GM18907 (cell line): ENCODE measurements at regions not wholly inside any gene's neighbourhood (a gene's known extent, or its start where the extent isn't known, plus 50 kb on each side); places are given as distances from the start of the nearest gene placed in this dataset.

Experiments
- ATAC-seq: cut with Tn5 transposase; IDR thresholded peaks from one replicate; pipeline ENCODE4 v1.9.1; 2021; ENCODE audit warnings: mild to moderate bottlenecking, moderate library complexity; ENCODE audit not compliant: unreplicated experiment

DNA sequence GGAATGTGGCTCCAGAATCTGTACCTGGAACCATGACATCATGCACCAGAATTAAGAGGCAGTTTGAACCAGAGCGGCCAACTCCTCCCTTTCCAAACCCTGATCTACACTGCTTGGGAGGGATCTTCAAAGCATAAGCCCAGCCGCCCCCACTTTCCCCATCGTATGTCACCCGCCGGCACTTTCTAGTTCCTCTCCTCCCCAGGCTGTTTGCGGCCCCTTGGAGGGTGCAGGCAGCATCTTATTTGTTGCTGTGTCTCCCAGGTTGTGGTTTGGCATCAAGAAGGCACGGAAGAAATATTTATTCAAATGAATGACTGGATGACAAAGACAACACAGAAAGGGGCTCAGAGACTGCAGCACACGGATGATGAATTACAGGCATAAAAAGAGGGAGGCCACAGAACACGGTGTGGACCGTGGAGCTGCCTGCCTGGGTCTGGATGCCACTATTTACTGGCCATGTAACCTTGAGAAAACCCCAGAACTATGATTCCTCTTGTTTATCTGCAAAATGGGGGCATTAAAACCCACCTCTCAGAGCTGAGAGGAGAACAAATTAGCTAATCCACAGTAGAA is 305.8 kb downstream of the EIPR1 start:
- no peak for ATAC-seq

DNA sequence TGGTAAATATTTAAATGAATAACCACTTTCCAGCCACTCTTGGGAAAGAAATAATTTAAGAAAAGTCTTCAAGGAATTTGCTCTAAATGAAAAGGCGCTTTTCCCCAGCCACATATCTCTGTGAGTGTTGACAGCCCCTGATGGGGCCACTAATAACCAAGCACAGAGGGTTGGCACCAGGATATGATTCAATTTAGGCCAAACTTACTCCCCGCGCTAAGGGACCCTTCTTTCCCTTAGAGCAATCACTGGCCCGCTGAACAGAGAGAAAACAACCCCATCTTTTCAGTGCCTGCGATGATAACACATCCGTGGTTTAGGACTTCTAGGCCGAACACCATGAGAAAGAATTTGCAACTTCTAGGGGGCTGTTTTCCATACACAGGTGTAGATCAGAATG is 310.8 kb downstream of the EIPR1 start:
- ATAC-seq: no peak

DNA sequence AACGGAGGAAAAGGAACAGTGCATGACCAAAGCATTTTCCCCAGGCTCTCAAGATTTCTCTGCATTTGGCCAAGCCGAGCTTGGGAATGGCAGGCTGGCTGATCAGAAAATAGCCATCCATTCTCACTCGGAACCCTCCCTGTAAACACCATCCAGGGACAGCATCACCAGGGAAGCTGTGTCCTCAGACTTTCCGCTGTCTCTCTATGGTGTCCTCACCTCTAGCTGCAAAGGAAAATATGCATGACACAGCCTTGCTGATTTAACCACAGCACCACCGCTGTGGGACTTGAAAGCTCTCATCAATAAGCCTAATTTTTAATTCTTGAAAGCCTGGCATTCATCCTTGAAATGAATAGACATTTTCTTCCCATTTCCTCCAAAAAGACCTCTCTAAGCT is 311.7 kb downstream of the EIPR1 start:
- no peak for ATAC-seq

DNA sequence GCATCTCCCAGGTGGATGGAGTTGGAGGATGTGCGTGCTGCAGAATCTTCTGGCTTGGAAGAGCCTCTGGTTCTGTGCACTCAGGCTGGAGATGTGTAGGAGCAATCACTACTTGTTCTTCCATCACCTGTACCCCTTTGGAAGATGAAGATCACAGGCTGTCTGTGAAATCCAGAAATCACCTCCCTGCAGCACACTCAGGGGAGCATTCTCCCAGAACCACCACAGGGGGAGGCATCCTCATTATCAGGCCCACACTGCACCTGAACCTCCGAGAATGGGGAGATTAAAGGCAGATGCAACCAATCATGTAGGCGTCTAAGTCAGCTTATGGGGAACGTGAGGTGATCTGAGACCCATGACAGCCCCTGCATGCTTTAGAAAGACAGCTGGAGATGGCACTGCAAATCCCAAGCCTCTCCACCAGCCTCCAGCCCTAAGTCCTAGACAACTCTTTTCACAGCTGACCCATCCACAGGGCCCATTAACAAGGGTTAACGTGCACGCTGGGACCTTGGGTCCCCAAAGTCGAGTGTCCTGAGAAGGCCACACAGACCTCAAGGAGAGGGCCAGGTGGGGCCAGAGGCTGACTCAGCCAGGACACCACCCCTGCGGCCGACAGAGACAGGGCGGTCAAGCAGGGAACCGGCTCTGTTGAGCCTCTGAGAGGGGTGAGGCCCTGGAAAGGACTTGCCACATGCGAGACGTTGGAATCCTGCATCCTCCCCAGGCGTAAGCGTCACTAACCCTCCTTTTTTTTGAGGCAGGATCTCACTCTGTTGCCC is 314.9 kb downstream of the EIPR1 start:
- no peak for ATAC-seq

DNA sequence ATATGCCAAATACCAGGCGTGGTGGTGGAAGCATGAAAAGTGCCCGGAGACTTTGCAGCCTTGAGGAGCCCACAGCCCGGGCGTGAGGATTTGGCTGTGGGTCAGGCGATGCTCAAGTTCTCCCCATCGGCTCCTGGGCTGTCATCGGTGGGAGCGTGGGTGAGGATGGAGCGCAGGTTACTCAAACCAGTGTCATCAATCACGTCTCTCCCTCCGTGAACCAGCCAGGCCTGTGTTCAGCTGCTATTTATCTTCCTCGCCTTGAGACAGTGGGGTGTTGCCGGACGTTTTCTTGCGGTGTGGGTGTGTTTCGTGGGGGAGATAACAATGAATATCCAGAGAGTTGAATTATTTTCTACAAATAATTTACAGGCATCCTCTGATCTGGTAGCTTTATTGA is 317.6 kb downstream of the EIPR1 start:
- ATAC-seq: no peak

DNA sequence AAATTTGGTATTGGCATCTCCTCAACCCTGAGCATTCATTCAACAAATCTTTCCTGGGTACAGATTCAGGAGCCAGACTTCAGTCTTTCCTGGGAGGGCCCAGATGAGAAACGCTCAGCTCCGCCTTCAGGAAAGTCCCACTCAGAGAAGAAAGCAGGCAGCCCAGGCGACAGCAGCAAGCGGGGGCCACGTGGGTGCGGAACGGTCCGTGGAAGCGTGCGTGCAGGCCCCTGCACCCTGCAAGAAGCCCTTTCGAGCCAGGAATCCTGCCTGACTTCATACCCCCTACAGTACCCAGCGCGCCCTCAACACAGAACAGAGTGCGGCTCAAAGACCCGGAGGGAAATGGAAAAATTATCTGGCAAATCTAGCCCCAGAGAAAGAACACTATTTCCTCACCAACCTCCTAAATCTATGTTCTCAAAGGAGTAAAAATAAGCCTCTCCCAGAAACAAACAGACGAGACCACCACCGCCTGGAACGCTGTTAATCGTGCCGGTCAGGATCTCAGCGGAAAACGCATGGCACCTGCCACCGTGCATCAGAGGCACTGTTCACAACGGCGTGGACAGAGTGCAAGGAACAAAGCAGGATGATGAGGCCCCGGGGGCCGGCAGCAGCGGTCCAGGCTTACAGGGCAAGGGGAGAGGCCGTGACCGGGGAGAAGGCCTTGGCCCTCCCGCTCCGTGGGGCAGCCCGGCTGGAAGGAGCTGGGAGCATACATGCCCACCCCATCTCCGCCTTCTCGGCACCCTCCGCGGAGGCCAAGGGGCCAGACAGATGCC is 318.3 kb downstream of the EIPR1 start:
- ATAC-seq: no peak

DNA sequence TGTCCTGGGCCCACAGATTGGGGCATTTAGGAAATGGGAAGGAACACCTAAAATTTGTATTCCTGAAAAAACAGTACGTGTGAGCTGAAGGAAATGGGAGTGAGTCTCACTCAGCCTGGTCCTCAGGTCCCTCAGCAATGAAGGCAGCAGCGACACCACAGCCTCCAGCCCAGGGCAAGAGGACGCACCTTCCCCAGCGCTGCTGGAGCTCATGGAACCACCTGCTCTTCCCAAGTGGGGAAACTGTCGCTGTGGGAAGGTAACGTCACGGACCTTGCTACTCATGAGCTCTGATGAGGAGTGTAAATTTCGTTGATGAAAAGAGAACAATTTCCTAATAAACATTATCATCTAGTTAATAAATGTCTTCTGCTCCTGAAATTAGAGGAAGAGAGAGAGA is 323.6 kb downstream of the EIPR1 start:
- no peak for ATAC-seq

DNA sequence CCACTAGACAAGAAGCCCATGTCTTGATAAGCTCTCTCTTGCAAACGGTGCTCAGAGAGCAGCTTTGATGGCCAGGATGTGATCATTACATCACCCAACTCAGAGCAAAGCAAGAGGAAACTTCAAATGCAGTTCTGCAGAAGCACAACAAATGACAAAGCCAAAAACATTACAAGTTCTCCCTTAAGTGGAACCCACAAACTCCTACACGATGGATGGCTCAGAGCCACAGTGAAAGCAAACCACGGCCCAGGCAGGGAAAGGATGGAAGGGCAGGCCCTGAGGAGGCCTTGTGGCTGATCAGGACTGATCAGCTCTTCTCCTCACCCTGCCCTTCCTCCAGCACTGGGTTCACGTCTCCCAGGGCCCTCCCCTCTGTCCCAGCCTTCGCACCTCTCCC is 326.4 kb downstream of the EIPR1 start:
- no peak for ATAC-seq

DNA sequence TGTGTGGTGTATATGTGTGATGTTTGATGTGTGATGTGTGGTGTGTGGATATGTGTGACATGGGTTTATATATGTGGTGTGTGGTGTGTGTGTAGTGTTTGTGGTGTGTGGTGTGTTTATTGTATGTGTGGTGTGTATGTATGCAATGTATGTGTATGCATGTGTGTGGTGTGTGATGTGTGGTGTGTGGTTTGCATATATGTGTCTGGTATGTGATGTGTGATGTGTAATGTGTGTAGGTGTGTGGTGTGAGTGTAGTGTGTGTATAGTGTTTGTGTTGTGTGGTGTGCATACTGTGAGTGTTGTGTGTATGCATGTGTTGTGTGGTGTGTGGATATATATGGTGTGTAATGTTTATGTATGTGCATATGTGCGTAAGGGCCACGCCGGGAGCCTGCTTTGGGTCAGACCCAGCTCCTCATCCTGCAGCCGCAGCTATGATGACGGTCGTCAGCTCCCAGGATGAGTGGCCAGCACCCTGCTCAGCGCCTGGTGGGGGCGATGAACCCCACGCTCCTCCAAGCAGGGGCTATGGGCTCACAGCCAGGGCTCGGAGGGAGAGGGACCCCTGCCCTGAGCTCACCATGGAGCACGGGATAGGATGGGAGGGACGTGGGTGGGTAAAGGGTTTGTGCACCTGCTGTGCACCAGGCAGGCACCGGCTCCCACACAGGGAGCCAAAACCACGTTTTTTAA is 331.3 kb downstream of the EIPR1 start:
- no peak for ATAC-seq

DNA sequence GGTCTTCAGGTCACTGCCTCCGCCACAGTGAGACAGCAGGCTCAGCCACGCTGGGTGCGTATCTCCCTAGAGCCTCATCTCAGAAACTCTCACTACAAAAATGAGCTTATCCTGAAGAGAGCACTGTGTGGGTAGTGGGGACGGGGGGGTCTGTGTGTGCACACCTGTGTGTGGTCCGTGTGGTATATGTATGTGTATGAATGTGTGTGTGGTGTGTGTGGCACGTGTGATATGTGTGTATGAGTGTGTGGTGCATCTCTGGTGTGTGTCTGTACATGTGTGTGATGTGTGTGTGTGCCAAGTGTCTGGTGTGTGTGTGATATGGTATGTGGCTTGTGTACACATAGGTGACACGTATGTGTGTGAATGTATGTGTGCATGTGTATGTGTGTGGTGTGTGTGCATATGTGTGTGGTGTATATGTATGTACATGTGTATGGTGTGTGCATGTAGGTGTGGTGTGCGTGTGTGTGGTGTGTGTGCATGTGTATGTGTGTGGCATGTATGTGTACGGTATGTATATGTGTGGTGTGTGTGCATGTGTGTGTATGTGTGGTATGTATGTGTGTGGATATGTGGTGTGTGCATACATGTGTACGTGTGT is 332.2 kb downstream of the EIPR1 start:
- no peak for ATAC-seq

DNA sequence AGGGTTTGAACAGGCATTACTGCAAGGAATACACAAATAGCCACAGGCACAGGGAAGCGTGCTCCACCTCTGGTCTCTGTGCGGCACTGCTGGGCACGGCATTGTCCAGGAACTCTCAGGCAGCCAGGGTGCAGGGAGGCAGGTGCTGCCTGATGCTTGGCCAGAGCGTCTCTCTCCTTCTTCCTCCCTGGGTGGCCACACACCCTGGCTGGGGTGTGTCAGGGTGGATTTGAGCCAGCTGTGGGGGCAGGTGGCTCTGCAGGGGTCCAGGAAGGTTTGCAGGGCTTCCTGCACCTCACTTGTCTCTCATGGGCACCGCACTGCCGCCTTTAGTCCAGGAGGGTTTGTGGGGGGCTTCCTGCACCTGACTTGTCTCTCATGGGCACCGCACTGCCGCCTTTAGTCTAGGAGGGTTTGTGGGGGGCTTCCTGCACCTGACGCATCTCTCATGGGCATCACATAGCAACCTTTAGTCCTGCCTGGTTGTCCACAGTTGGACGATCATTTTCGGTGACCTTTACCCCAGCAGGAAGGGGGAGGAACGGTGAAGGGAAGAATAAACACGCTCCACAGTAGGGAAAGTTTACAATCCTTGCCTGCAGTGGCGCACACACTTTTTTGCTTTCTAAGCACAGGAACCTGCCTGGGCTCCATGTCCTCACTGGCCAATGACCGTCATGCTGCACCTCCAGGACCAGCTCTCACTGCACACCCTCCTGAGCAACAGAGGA is 332.9 kb downstream of the EIPR1 start:
- no peak for ATAC-seq

DNA sequence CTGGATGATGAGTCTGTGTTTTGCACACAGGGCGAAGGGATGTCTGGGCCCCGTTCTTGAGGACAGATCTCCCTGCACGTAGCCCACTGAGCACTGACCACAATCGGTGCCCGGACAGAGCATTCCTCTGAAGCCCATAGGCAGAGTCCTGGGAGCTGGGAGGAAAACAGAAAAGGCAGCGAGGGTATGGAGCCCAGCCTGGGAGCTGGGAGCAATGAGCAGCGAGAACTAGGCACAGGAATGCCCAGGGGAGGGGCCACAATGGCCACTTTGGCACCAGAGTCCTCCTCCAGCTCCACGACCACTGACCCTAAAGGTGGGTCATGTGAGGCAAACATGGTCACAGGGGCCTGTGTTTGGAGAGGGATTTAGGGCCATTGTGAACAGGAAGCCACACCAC is 333.9 kb downstream of the EIPR1 start:
- ATAC-seq: no peak

DNA sequence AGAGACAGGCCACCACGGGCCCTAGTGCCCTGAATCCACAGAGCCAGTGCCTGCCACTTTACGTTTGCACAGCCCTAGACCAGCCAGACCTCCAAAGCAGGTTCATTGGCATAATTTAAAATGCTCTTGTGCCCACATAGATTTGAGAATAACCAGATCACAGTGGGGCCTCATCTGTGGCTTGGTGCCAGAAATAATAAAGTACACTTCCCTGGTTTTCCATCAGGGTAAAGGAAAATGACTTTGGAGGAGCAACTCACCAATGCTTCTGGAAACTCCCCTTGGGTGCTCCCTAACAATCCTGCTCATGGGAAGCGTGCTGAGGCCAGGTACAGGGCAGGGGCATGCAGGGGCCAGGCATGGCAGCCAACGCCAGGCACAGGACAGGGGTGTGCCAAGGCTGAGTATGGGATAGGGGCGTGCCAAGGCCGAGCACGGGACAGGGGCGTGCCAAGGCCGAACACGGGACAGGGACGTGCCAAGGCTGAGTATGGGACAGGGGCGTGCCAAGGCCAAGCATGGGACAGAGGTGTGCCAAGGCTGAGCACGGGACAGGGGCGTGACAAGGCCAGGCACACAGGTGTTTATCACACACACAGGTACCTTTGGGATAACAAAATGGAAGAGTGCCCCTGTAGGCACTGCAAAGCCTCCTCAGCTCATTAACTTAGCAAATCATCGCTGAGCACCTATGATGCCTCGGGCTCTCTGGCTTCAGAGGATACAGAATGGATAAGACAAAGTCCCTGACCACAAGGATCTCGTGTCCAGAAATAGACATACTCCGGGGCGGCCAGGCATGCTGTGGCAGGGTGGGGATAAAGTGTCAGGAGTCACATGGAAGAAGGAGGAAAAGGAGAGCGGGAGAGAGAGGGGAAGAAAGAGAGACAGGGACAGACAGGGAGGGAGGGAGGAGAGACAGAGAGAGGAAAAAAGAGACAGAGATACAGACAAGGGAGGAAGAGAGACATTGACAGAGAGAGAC is 334.7 kb downstream of the EIPR1 start:
- ATAC-seq: no peak

DNA sequence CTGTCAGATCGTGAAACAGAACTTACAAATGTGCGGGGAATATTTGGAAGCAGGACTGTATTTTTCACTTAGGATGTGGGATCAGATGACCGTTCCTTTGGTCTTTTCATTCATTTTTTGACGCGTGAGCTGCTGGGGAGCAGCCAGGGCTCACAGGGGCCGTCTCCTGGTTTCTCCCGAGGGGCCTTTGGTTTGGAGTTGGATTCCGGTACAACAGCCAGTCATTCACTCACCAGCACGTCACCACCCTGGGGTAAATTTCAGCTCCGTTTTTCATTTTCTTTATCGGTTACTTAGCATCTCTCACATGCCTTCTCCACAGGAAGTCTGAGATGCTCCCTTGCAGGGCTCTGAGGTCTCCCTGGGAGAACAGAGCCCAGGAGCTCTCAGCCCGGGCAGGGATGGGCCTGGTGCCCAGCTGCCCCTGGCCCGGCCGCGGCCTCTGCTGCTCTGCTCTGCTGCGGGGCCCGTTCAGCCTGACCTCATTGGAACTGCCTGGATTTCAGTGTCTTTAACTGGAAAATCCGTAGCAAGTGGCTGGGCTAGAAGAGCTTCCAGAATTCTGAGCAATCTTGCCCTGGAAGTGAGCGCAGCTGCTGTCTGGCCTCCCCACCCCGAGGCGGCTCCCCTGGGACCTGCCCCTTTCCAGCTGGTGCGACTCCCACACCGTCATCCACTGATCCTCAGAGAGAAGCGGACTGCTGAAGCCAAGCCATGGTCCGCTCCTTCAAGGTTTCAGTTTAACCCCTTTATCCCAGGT is 335.6 kb downstream of the EIPR1 start:
- no peak for ATAC-seq

DNA sequence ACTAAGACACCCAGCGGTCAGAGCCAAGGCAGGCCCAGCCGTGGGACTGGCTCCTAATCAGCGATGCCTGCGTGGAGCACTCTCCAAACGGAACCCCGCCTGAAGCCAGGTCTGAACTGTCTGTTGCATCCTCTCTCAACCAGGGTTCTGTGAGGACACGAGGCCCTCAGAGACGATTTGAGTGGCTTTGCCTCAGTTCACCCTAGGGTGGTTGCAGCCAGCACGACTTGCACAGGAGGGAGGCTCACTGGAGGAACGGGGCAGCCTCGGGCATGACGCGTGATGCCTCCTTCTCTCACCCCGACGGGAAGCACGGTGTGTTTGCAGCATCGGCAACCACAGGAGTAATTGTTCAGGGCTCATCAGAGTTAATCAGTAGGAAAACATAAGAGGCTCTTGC is 336.4 kb downstream of the EIPR1 start:
- no peak for ATAC-seq

DNA sequence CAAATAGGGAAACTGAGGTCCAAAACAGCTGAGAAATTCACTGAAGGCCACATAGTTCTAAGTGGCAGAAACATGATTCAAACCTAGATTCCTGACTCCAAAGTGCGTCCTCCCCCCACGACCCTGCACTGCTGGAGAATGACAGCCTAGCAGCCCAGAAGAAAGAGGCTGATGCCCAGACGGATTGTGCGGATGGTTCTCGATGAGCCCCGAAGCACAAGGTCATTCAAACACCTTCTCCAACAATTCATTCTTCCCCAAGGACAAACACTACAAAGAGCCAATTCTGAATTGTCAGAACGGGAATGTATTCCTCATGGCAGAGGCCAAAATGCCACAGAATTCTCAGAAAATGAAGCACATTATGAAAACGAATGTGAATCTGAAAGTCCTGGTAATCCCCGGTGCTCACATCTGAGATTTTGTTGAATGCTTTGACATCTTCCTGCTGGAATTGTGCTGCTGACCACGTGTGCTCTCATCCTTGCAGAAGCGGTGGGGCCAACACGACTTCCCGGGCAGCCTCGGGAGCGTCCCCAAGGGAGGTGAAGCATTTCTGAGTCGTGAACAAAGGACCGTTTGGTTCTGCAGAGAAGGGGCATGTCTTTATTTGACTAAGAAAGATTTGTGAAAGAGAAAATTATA is 337.0 kb downstream of the EIPR1 start:
- ATAC-seq: no peak

DNA sequence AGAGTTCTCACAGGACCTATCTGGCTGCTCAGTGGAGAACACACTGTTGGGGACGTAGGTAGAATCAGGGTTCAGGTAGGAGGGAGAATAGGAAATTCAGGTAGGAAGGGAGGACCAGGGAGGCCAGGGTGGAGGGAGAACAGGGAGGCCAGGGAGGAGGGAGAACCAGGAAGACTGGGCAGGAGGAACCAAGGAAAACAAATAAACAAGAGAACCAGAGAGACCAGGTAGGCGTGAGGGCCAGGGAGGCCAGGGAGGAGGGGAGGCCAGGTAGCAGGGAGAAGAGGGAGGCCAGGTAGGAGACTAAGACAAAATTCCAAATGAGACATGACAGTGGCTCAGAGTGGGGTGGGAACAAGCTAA is 337.6 kb downstream of the EIPR1 start:
- no peak for ATAC-seq
